SU-DHL-6 (cell line): ENCODE measurements at regions not wholly inside any gene's neighbourhood (a gene's known extent, or its start where the extent isn't known, plus 50 kb on each side); places are given as distances from the start of the nearest gene placed in this dataset.

Experiments
- H2AFZ ChIP-seq: fragments of 200-600 bp; sonication (generic); 2 replicates; pipeline ENCODE4 v1.6.1; 2014; ENCODE audit warnings: low read depth, mild to moderate bottlenecking, moderate library complexity, mixed read lengths, antibody characterized with exemption, low read length; ENCODE audit not compliant: severe bottlenecking
- H3F3A ChIP-seq: fragments of 200-600 bp; shearing (Covaris generic); 2 replicates; pipeline ENCODE4 v1.6.0; 2016; ENCODE audit warnings: antibody characterized with exemption, mild to moderate bottlenecking; ENCODE audit not compliant: insufficient read depth
- H3K27ac ChIP-seq: fragments of 200-600 bp; sonication (generic); 2 replicates; pipeline ENCODE4 v1.5.1; 2016; ENCODE audit warnings: low read depth, mild to moderate bottlenecking, low read length, moderate library complexity, mixed read lengths
- H3K27me3 ChIP-seq: fragments of 200-600 bp; sonication (generic), shearing (Covaris generic); 2 replicates; pipeline ENCODE4 v1.6.0; 2014; ENCODE audit warnings: mild to moderate bottlenecking, low read length
- H3K36me3 ChIP-seq: fragments of 200-600 bp; sonication (generic); 2 replicates; pipeline ENCODE4 v1.6.1; 2014; ENCODE audit warnings: mild to moderate bottlenecking, low read length, mixed read lengths
- H3K4me2 ChIP-seq: fragments of 300-600, 200-600 bp; shearing (Covaris generic), sonication (generic); 2 replicates; pipeline ENCODE4 v1.6.0; 2014; ENCODE audit warnings: low read length, low read depth, mild to moderate bottlenecking; ENCODE audit not compliant: poor library complexity, severe bottlenecking
- H3K4me3 ChIP-seq: fragments of 200-600 bp; sonication (generic); 2 replicates; pipeline ENCODE4 v1.5.1; 2014; ENCODE audit warnings: antibody characterized with exemption, low read length, mild to moderate bottlenecking, mixed read lengths; ENCODE audit not compliant: insufficient read depth, poor library complexity, severe bottlenecking
- H3K79me2 ChIP-seq: fragments of 200-600 bp; sonication (generic); 2 replicates; pipeline ENCODE4 v1.6.1; 2014; ENCODE audit warnings: mild to moderate bottlenecking, low read length, moderate library complexity; ENCODE audit not compliant: insufficient read depth
- H3K9ac ChIP-seq: fragments of 200-600 bp; sonication (generic); 2 replicates; pipeline ENCODE4 v1.7.0; 2014; ENCODE audit warnings: mild to moderate bottlenecking, low read length
- H3K9me2 ChIP-seq: fragments of 200-600 bp; sonication (generic); replicated peaks from 2 replicates; pipeline ENCODE4 v1.6.1; 2014; ENCODE audit warnings: low read length; ENCODE audit not compliant: insufficient read depth
- H3K9me3 ChIP-seq: fragments of 200-600 bp; sonication (generic); 2 replicates; pipeline ENCODE4 v1.6.1; 2014; ENCODE audit warnings: low read length, mixed read lengths; ENCODE audit not compliant: insufficient read depth
- H4K20me1 ChIP-seq: fragments of 200-600 bp; sonication (generic); 2 replicates; pipeline ENCODE4 v1.6.1; 2014; ENCODE audit warnings: low read depth, mild to moderate bottlenecking, antibody characterized with exemption, low read length, moderate library complexity, mixed read lengths
- CTCF ChIP-seq: fragments of 200-600 bp; sonication (generic); IDR thresholded peaks from one replicate; pipeline ENCODE4 v1.5.1; 2017; ENCODE audit warnings: antibody characterized with exemption, mild to moderate bottlenecking, low read length, moderate library complexity; ENCODE audit not compliant: insufficient read depth, poor library complexity, severe bottlenecking
- EZH2phosphoT487 ChIP-seq: fragments of 200-600 bp; sonication (generic), shearing (Covaris generic); conservative IDR thresholded peaks from 2 replicates; pipeline ENCODE4 v1.6.1; 2018; ENCODE audit warnings: mild to moderate bottlenecking, antibody characterized with exemption, low read length, moderate library complexity, mixed read lengths

GRCh38 chr11:112724496-112724790, 236.8 kb upstream of the NCAM1 start:
- Histone ChIP-seq H3K9ac (no peak overlapping the region), H4K20me1 (no peaks in the 10 kb centered on the region), H3K27me3 (no peaks in the 10 kb centered on the region), H3K36me3 (no peaks in the 10 kb centered on the region), H3K27ac (no peak overlapping the region), H3K9me3 (no peaks in the 10 kb centered on the region), H3K79me2 (no peaks in the 10 kb centered on the region), H2AFZ (no peak overlapping the region), H3K4me2 (no peak overlapping the region), H3F3A (no peaks in the 10 kb centered on the region), H3K9me2 (no peaks in the 10 kb centered on the region), H3K4me3 (no peak overlapping the region)
- TF ChIP-seq CTCF = no peak
- TF ChIP-seq EZH2phosphoT487 = no peak

DNA sequence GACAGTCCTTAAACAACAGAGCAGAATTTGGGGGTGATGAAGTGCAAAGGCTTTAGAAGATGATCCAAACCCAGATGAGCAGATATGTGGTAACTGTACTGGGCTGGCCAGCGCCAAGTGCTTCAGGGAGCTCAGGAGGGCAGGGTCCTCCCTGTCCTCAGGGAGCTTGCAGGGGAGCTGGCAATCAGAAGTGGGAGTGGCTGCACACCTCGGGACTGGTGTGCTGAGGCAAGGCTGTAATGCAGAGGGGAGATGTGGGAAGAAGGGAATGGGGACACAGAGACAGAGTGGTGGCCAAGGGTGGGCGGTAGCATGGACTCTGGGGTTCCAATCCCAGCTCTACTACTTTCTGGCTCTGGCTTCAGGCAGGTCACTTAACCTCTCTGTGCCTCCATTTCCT, 235.6 kb upstream of the NCAM1 start:
- H3K27me3 ChIP-seq = no peaks in the 10 kb centered on the region
- H3K36me3 ChIP-seq = no peaks in the 10 kb centered on the region
- H3K27ac ChIP-seq = no peak overlapping the region
- no peak overlapping the region for H3K4me2 ChIP-seq
- H3K4me3 ChIP-seq = no peak overlapping the region
- H4K20me1 ChIP-seq = no peaks in the 10 kb centered on the region
- H2AFZ ChIP-seq = no peak overlapping the region
- TF ChIP-seq EZH2phosphoT487 = no peak
- no peaks in the 10 kb centered on the region for H3K9me3 ChIP-seq
- H3K9ac ChIP-seq = no peak overlapping the region
- H3K79me2 ChIP-seq = no peaks in the 10 kb centered on the region
- no peaks in the 10 kb centered on the region for H3K9me2 ChIP-seq
- H3F3A ChIP-seq = no peaks in the 10 kb centered on the region

DNA sequence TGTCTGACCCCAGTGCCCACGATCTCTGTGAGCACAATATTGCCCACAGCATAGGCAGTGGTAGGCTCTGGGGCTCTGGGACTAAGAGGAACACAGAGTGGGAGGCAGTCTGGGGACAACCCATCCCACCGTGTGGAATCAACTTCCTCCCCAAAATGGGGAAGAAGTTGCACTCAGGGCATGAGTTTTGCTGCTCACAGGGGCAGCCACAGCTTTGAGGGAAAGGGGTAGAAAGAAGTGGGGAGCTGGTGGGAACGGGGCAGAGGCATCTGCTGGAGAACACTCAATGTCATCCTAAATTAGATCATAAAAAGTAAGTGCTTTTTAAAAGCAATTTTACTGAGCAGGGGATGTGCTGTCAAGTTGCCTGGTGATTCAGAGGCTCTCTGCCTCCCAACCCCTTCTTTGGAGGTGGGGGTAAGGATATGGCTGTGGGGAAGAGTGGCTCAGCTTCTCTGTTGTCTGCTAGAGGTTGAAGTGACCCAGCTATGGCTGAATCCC, 233.8 kb upstream of the NCAM1 start:
- H3K27me3 ChIP-seq = no peaks in the 10 kb centered on the region
- no peak overlapping the region for H3K27ac ChIP-seq
- H3F3A ChIP-seq = no peaks in the 10 kb centered on the region
- no peaks in the 10 kb centered on the region for H3K9me2 ChIP-seq
- TF ChIP-seq EZH2phosphoT487 (no peak), CTCF (no peak)
- H3K36me3 ChIP-seq = no peaks in the 10 kb centered on the region
- H2AFZ ChIP-seq = no peak overlapping the region
- H3K4me2 ChIP-seq = no peak overlapping the region
- no peak overlapping the region for H3K4me3 ChIP-seq
- H3K9ac ChIP-seq = no peak overlapping the region
- no peaks in the 10 kb centered on the region for H3K9me3 ChIP-seq
- no peaks in the 10 kb centered on the region for H4K20me1 ChIP-seq
- no peaks in the 10 kb centered on the region for H3K79me2 ChIP-seq

GRCh38 chr11:112728288-112728687, 232.9 kb upstream of the NCAM1 start:
- no peak overlapping the region for H3K4me3 ChIP-seq
- no peaks in the 10 kb centered on the region for H3K9me3 ChIP-seq
- no peaks in the 10 kb centered on the region for H3K79me2 ChIP-seq
- no peak overlapping the region for H3K9ac ChIP-seq
- no peak overlapping the region for H3K27ac ChIP-seq
- H3K27me3 ChIP-seq = no peaks in the 10 kb centered on the region
- TF ChIP-seq EZH2phosphoT487 = no peak
- no peak for TF ChIP-seq CTCF
- no peaks in the 10 kb centered on the region for H3K9me2 ChIP-seq
- H3K4me2 ChIP-seq = no peak overlapping the region
- H3F3A ChIP-seq = no peaks in the 10 kb centered on the region
- H3K36me3 ChIP-seq = no peaks in the 10 kb centered on the region
- no peak overlapping the region for H2AFZ ChIP-seq
- H4K20me1 ChIP-seq = no peaks in the 10 kb centered on the region
